Spleen (tissue), 7 donors: ENCODE measurements at regions not wholly inside any gene's neighbourhood (a gene's known extent, or its start where the extent isn't known, plus 50 kb on each side); places are given as distances from the start of the nearest gene placed in this dataset.

Experiments used
- POLR2A ChIP-seq, 3 donors: fragments of 450-650 bp; IDR thresholded peaks; one replicate each; pipeline ENCODE4 v1.5.1; 2017; ENCODE audit warnings: antibody characterized with exemption in 3 of 3, mild to moderate bottlenecking in 1 of 3
- TF ChIP-seq, protein P1 (sequence below), 11 experiments: fragments of 200-600 bp in 7 of 11; fragments of 450-650 bp in 4 of 11; sonication (generic) in 4 of 11; IDR thresholded peaks in 8 of 11; conservative IDR thresholded peaks in 3 of 11; 1 replicate in 7 of 11; 2 replicates in 4 of 11; pipeline versions ENCODE4 v1.4.0 to v1.8.0; 2016 to 2021; ENCODE audit warnings: antibody characterized with exemption in 11 of 11, inconsistent platforms in 4 of 11, mild to moderate bottlenecking in 1 of 11
- donor health status: DM: no; HTN: no; CAD: no; lungs with moderate emphysema.
- donor health status: DM: no; HTN: no; CAD: no.
- donor health status: DM: no; HTN: no; CAD: no.

DNA sequence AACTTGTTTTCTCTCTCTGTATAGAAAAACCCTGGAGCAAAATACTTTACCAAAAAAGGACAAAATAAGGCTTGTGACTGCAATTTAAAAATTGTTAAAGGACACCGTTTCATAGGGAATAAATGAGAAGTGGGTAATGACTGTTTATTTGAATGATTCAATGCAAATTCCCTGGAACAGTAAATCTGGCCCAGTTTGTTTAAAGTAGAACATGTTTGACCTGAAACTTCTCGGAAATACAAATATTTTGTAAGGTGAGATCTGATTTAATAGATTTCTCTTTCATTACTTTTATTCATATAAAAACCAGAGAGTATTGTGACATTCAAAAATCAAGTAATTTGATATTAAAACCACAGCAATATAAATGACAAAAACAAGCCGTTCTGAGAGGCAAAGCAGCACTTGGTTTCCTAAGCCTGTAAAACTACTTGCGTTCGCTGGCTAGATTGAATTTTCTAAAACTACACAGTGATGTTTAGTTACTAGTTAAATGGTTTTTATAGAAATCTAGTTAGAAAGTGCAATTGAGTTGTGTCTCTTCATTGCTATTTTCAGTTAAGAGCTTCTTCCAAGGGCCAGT lies 76.8 kb upstream of the PITRM1 start:
- TF ChIP-seq, protein P1, sequence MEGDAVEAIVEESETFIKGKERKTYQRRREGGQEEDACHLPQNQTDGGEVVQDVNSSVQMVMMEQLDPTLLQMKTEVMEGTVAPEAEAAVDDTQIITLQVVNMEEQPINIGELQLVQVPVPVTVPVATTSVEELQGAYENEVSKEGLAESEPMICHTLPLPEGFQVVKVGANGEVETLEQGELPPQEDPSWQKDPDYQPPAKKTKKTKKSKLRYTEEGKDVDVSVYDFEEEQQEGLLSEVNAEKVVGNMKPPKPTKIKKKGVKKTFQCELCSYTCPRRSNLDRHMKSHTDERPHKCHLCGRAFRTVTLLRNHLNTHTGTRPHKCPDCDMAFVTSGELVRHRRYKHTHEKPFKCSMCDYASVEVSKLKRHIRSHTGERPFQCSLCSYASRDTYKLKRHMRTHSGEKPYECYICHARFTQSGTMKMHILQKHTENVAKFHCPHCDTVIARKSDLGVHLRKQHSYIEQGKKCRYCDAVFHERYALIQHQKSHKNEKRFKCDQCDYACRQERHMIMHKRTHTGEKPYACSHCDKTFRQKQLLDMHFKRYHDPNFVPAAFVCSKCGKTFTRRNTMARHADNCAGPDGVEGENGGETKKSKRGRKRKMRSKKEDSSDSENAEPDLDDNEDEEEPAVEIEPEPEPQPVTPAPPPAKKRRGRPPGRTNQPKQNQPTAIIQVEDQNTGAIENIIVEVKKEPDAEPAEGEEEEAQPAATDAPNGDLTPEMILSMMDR (IDR thresholded peaks at IDR 0.05 in 8 of 11, conservative IDR thresholded peaks at IDR 0.05 in 3 of 11), result no peak
- TF ChIP-seq POLR2A (IDR thresholded peaks at IDR 0.05), result no peak
